Tibial artery (tissue), 4 donors: ENCODE measurements at regions not wholly inside any gene's neighbourhood (a gene's known extent, or its start where the extent isn't known, plus 50 kb on each side); places are given as distances from the start of the nearest gene placed in this dataset.

Source experiments
- DNase-seq, 2 donors: peaks; one replicate each; pipeline ENCODE4 v3.0.0-alpha.2; 2019
- H3K27ac ChIP-seq, 2 donors: fragments of 200-600 bp; sonication (generic) in 1 of 2; 1 replicate in 1 of 2; 2 replicates in 1 of 2; pipeline ENCODE4 v1.5.1; 2018 to 2019; ENCODE audit warnings: mild to moderate bottlenecking in 1 of 2
- H3K27me3 ChIP-seq, 2 donors: fragments of 200-600 bp; sonication (generic) in 1 of 2; one replicate each; pipeline versions ENCODE4 v1.5.1 to v1.6.0; 2016 to 2019
- H3K36me3 ChIP-seq, 3 donors: fragments of 200-600 bp; sonication (generic) in 2 of 3; one replicate each; pipeline ENCODE4 v1.5.1; 2016 to 2019; ENCODE audit warnings: mild to moderate bottlenecking in 2 of 3
- H3K4me1 ChIP-seq, 4 donors: fragments of 200-600 bp; sonication (generic) in 2 of 4; 1 replicate in 3 of 4; 2 replicates in 1 of 4; pipeline ENCODE4 v1.5.1; 2016 to 2019
- H3K4me3 ChIP-seq, 2 donors: fragments of 200-600 bp; sonication (generic) in 1 of 2; 1 replicate in 1 of 2; 2 replicates in 1 of 2; pipeline ENCODE4 v1.5.1; 2018 to 2019; ENCODE audit warnings: mild to moderate bottlenecking in 2 of 2
- H3K9me3 ChIP-seq, 3 donors: fragments of 200-600 bp; sonication (generic) in 1 of 3; one replicate each; pipeline ENCODE4 v1.5.1; 2016 to 2019
- CTCF ChIP-seq, 2 experiments: fragments of 200-600 bp in 1 of 2; fragments of 450-650 bp in 1 of 2; IDR thresholded peaks; one replicate each; pipeline ENCODE4 v1.5.1; 2017 to 2019; ENCODE audit warnings: antibody characterized with exemption in 2 of 2, mild to moderate bottlenecking in 1 of 2, moderate library complexity in 1 of 2
- intact Hi-C: fragments of 100-400 bp; cut with DNase I; formaldehyde crosslinking; loops from one replicate; pipeline ENCODE4 v1.15.0; 2023; ENCODE audit warnings: low total_unique reads

DNA sequence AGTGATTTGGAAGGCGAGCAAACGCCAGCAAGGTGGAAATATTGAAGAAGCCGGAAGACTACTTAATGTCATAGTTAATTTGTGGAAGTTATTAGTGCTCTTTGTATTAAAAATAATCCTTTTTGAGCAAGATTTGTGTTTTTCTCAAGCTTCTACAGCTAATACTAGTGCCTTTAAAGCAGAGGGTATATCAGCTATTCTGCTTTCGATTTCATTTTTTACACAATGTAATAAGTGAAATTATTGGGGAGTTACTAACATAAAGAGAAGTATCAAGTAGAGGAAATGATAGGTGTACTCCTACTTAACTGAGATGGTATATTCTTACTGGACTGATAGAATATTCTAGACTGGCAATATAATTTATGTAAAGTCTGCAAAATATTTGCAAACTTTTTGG lies 392.4 kb upstream of the DCN start:
- no peak overlapping the region for H3K27ac ChIP-seq
- no peaks in the 10 kb centered on the region for H3K36me3 ChIP-seq
- no peak for TF ChIP-seq CTCF (IDR thresholded peaks at IDR 0.05)
- DNase-seq, result no peak
- intact Hi-C loops, result no loop called here
- H3K4me3 ChIP-seq, result no peak overlapping the region
- H3K4me1 ChIP-seq, result no peaks in the 10 kb centered on the region
- H3K27me3 ChIP-seq, result no peaks in the 10 kb centered on the region
- no peaks in the 10 kb centered on the region for H3K9me3 ChIP-seq

- no peaks in the 10 kb centered on the region for H3K27me3 ChIP-seq
- DNase-seq, result no peak
- no peak overlapping the region for H3K4me3 ChIP-seq
- no peaks in the 10 kb centered on the region for H3K36me3 ChIP-seq
- no peaks in the 10 kb centered on the region for H3K4me1 ChIP-seq
- H3K9me3 ChIP-seq, result no peaks in the 10 kb centered on the region
- H3K27ac ChIP-seq, result no peak overlapping the region
- intact Hi-C loops, result no loop called here
- no peak for TF ChIP-seq CTCF (IDR thresholded peaks at IDR 0.05)
Observed at GRCh38 chr12:91574391-91574790, 391.8 kb upstream of the DCN start.

GRCh38 chr12:91572869-91573268 lies 390.3 kb upstream of the DCN start:
- no peaks in the 10 kb centered on the region for H3K4me1 ChIP-seq
- DNase-seq, result no peak
- intact Hi-C loops, result no loop called here
- H3K4me3 ChIP-seq, result no peak overlapping the region
- H3K36me3 ChIP-seq, result no peaks in the 10 kb centered on the region
- TF ChIP-seq CTCF (IDR thresholded peaks at IDR 0.05), result no peak
- no peaks in the 10 kb centered on the region for H3K9me3 ChIP-seq
- no peaks in the 10 kb centered on the region for H3K27me3 ChIP-seq
- H3K27ac ChIP-seq, result no peak overlapping the region

- intact Hi-C loops, result no loop called here
- Histone ChIP-seq H3K4me3 (no peak overlapping the region), H3K4me1 (peaks cover 0 to 8% (median 0%) of the 10 kb centered on the region in 4 donors), H3K27ac (no peak overlapping the region), H3K27me3 (no peaks in the 10 kb centered on the region), H3K9me3 (no peaks in the 10 kb centered on the region), H3K36me3 (no peaks in the 10 kb centered on the region)
- TF ChIP-seq CTCF (IDR thresholded peaks at IDR 0.05), result no peak
- DNase-seq, result no peak
Observed at GRCh38 chr12:91567100-91567485, 384.5 kb upstream of the DCN start.

DNA sequence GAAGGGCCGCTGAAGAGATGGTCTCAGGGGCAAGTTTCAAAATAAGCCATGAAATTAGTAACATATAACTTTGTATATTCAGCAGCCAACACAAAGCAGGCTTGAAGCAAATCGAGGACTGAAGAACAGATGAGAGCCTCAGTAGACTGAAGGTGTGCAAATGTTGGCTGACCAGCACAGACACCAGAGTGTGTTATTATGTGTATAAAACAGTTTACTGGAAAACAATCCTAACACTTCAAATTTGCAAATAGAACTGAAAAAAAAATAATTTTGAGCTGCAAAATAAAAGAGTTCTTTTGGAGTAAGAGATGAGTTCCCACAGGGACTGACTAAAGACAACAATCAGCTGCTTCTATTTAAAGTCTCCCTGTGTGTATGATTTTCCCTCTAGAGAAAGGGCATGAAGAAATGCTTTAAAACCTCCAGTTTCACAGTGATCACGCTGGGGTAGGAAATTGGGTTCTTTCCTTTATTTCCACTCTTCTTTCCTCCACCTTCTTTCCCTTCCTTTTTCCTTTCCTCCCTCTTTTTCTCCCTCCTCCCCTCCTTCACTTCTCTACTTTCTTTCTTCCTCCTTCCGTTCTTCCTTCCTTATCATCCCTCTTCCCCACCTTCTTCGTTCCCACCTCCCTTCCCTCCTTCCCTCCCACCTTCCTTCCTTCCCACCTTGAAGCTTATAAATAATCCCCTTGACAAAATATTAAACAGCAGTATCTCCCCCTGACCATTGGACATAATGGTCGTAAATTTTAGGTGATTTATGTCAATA lies 383.9 kb upstream of the DCN start:
- Histone ChIP-seq H3K36me3 (no peaks in the 10 kb centered on the region), H3K27ac (no peak overlapping the region), H3K27me3 (no peaks in the 10 kb centered on the region), H3K9me3 (no peaks in the 10 kb centered on the region), H3K4me3 (no peak overlapping the region), H3K4me1 (peaks cover 0 to 8% (median 0%) of the 10 kb centered on the region in 4 donors)
- intact Hi-C loops, result no loop called here
- DNase-seq, result no peak
- no peak for TF ChIP-seq CTCF (IDR thresholded peaks at IDR 0.05)
